GM19240 (cell line): ENCODE measurements at regions not wholly inside any gene's neighbourhood (a gene's known extent, or its start where the extent isn't known, plus 50 kb on each side); places are given as distances from the start of the nearest gene placed in this dataset.
"Not testable (repeated sequence)": the region's sequence is repeated elsewhere in the genome, so short reads cannot be mapped to it uniquely, and the experiment has no call there.

Experiments
- DNase-seq: peaks from one replicate; pipeline ENCODE4 v3.0.0; 2011; ENCODE audit warnings: low spot score; ENCODE audit not compliant: insufficient read length

DNA sequence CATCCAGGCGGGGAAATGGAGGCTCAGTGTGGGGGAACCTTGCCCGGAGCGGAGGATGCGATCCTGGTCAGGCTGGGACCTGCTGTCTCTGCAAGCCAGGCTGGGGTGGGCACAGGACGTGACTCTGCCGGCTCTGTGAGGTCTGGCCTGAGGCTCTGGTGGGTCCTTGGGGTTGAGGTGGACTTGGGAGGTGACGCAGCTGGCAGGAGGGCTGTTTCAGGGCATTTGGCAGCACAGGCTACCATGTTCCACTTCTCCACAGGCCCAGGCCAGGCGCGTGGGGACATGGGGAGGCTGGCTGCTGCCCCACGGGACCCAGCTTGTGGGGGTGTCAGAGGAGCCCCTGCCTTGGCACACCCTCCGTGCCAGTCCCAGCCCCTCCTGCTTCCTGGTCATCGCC, 1199.7 kb downstream of the BRD1 start:
- DNase-seq, result no peak

DNA sequence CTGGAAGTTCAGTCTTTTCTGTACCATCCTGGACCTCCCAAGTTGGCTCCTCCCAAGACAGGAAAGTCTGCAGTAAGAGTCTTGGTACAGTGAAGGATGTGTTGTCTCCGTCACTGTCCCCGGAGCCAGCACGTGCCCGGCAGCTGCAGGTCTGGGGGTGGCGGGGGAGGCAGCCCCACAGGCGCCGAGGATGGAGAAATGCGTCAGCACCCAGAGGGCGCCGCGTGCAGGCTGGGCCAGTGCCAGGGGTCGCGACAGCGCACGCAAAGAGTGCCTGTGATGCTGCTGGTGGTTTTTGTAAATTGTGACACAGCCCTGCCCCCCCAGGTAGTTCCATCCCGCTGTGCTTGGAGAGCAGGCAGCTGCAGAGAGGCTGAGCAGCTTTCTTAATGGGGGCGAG, 1200.5 kb downstream of the BRD1 start:
- no peak for DNase-seq

DNA sequence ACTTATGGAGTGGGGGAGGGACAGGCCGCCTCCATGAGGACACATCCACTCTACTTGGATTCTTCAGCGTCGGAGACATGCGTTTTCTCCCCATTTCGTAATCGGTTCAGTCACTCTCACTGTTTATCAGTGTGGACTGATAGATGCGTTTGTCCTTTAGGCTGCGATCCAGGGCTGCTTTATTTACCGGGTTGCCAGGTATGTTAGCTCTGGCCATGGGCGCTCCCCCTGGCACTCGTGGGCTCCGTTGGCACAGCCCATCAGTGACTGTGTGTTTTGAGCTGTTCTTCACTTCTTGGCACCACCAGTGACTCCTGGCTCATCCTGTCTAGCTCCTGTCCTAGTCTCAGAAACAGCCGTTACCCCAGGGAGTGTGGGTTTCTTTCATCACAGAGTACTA, 1203.3 kb downstream of the BRD1 start:
- DNase-seq, result no peak

DNA sequence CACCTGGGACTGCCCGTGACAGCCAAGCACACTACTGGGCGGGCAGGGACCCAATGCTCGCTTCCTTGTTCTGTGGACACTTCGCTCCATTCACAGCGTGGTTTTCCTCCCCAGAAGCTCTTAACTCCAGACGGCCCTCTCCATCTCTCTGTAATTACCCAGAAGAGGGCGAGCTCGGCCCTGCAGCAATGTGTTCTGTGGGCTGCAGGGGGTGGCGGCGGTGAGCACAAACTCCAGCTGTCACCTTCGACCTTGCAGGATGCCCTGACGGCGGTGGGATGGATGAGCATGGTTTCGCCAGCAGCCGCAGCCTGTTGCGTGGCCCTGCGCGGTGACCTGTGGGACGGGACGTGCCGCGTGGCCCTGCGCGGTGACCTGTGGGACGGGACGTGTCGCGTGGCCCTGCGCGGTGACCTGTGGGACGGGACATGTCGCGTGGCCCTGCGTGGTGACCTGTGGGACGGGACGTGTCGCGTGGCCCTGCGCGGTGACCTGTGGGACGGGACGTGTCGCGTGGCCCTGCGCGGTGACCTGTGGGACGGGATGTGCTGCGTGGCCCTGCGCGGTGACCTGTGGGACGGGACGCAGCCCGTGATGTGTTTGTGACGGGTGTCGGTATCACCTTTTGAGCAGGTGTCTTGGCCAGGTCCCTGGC, 1204.7 kb downstream of the BRD1 start:
- no peak for DNase-seq

DNA sequence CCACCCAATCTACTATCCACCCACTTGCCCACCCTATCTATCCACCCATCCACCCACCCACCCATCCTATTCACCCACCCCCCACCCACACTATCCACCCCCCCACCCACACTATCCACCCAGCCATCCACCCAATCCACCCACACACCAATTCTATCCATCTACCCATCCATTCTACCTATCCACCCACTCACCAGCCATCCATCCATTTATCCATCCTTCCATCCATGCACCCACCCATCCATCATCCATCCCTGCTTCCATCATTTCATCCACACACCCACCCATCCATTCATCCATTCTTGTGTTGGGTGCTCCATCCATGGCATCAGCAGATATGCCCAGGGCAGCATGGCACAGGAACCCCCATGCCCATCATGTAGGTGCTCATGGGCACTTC, 1206.6 kb downstream of the BRD1 start:
- no peak for DNase-seq

DNA sequence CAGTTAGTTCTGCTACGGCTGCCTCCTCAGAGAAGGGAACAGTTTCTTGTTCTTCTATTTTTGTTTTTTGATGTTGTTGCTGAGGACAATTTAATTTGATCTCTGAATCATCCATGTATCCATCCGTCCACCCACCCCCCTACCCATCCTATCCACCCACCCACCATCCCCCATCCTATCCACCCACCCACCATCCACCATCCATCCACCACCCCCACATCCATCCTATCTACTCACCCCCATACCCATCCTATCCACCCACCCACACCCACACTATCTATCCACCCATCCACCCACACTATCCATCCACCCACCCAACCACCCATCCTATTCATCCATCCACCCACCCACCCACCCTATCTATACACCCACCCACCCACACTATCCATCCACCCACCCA, 1207.2 kb downstream of the BRD1 start:
- not testable (repeated sequence) for DNase-seq

DNA sequence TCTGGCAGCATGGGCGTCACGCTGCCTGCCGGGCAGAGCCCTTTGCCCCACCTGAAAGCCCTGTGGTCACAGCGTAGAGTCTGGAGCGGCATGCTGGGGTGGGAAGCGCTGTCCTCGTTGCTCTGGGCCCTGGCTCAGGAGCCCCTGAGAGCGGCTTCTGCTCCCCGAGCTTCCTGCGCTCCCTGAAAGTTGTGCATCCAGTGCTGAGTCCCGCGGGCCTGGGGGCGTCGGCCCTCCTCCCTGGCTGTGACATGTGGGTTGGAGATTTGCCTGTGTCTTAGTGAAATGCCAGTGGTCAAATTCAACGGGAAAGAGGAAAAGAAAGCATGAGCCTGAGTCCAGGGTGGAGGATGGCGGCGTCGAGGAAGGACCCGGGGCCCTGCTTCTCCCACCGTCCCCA, 1208.0 kb downstream of the BRD1 start:
- no peak for DNase-seq

DNA sequence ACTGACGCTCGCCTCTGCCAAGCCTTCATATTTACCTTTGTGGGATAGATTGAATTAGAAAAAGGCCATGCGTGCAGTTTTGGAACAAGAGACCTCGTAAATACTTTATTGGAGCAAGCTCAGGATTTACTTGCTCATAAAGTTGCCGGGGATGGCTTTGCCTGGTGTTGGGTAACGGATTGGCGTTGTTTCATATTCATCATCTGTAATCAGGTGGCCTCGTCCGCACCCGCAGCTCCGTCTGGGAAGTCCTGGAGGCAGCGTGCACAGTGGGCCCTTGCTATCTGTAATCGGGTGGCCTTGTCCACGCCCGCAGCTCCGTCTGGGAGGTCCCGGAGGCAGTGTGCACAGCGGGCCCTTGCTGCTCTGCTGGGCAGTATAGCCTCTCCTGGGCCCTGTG, 1209.3 kb downstream of the BRD1 start:
- no peak for DNase-seq

DNA sequence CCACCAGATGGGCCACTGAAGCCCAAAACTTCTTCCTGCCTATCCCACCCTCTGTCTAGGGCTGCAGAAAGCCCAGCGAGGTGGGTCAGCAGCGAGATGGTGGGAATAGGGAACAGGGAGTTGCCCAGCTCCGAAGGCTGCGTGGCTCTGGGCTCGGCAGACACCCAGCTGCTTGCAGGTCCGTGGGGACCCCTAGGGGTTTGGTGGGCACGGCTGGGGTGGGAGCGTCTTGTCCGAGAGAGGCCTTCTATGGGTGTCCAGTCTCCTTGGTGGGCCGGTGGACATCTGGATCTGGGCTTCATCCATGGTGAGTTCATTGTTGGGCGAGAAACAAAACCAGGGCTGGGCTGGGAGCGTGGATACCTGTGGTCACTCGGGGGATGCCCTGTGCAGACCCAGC, 1211.0 kb downstream of the BRD1 start:
- no peak for DNase-seq

DNA sequence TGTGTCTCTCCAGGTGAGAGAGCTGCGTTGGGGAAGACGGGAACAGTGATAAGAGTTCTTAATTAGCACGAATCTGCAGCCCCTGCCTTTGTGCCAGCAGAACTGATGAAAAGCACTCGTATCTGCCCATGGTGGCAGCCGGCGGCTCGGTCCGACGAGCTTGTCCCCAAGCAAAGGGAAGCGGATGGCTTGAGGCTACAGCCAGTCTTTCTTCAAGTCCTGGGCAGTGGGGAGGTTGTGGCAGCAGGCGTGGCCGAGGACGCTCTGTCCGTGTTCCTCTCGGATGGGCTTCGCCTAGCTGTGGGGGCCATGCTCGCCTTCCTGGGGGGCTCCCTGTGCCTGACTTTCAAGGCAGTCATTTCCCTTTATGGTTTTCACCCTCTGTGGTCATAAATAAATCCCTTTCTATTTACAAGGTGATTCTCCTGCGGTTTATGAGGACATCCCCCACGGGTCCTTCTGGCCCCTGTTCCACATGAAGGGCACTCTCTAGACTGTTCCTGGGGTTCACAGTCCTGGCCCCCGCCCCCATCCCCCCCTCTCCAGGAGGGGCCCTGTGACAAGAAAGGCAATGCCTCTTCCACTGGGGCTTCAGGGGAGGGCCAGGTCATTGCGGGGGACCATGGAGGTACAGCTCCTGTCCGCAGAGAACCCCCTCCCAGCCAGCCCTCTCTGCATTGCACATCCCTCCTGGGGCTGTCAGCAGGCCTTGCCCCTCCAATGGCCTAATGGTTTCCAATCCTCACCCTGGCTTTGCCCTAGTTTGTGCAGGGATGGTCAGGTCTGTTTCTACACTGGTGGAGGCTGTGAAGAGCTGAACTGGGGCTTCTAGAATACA, 1212.3 kb downstream of the BRD1 start:
- no peak for DNase-seq

DNA sequence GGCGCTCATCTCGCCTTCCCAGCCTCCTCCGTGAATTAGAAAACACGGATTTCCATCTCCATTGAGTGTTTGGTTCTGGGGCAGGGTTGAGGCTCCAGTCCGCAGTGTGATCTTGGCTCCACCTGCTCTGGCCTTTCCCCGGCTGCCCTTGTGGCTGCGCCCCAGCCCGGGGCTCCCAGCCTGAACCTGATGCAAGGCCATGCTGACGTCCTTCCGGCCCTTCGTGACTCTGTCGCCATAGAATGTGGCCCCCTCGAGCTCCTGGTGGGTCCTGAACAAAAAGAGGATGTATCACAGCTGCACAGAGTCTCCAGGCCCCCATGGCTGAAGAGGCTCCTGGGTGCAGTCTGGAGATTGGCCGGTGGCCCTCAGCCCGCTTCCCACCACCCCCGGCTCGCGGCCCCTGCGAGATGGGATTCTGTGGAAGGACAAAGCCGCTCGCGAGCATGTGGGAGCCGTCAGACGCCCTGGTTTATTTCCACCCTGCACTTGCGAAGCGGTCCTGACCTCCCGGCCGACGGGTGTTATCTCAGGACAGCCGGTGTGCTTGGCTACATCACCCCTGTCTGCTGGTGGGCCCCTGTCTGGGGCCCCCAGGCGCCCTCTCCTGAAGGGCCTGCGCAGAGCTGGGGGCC, 1214.0 kb downstream of the BRD1 start:
- DNase-seq, result no peak

DNA sequence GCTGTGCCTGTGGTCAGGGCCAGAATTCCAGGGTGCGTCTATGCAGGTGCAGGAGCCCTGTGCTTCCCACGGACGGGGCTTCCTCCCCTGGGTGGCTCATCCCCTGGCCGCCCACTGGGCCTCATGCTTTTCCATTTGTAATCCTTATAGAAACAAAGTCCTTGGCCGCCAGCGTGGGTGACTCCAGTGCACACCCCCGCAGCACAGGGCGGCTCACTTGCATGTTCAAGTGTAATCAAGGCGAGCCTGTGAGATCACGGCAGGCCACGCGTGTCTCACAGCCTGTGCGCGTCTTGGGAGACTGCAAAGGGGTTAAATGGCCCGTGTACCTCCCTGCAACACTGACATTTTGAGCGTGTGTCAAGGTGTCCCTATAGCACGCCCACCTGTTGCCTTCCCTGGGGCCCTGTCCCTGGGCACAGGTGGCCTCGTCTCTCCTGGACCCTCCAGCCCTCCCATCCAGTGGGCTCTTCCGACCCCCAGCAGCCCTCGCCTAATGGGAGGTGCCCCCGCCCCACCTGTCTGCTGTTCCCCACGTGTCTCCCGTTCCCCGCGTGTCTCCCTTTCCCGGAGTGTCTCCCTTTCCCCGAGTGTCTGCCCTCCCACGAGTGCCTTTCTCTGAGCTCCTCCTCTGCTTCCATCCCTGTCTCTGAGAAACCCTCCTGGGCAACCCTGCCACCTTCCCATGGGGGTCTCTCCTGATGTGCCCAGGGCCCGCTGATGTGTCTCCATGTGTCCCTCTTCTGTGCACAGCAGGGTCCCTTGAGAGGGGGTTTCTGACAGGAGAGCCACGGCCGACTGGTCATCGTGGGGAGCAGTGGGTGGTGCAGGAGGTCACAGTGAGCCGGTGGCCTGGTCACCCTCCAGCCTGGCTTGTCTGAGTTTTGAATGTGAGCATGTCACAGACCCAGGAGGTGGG, 1215.3 kb downstream of the BRD1 start:
- no peak for DNase-seq

DNA sequence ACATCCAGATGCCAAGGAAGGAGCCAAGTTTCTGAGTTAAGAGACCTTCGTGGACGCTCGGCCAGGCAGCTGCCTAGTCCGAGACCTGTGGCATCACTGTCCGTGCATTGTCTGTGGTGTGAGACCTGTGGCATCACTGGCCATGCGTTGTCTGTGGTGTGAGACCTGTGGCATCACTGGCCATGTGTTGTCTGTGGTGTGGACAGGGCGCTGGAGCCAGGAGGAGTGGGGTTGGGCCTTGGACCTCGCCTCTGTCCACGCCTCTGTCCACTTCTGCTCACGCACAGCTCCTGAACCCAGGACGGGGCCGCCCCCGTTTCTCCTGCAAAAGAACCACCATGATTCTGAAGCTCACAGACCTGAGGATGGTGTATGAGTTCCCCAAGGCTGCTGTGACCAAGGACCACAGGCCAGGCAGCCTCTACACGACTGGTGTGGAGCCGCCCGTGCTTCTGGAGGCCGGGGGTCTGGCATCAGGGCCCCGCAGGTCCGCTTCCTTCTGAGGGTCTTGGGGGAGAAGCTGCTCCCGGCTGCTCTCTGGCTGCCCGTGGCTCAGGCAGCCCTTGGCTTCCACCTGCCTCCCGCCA, 1218.3 kb downstream of the BRD1 start:
- no peak for DNase-seq

DNA sequence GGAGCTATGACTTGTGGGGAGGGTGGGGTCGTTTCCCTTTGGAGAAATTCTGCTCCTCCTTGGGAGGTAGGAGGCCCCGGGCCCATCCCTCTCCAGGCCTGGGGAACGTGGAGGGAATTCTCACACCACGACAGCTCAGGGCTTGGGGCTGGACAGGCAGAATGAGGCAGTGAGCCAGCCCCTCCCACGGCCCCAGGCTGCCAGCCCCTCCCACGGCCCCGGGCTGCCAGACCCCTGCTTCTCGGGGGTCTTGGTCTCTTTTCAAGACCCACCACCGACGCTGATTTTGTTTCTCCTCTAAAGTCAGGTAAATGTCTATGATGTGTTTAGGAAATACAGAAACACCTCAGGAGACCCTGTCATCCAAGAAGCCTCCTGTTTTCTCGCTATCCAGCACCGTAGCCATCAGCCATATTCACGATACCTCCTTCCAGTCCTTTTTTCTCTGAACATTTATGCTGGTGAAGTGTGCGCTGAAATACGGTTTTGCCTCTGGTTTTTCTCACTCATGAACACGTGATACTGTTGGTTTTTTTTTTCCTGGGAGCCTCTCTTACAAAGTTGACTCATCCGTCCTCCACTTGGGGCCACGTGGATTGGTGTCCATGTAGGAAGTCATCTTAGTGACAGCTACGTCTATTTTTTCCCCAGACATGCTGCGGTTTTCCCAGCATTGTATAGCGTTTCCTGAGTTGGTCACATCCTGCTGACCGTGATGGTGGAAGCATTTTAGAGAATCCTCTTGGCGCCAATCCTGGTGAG, 1219.6 kb downstream of the BRD1 start:
- DNase-seq, result no peak

DNA sequence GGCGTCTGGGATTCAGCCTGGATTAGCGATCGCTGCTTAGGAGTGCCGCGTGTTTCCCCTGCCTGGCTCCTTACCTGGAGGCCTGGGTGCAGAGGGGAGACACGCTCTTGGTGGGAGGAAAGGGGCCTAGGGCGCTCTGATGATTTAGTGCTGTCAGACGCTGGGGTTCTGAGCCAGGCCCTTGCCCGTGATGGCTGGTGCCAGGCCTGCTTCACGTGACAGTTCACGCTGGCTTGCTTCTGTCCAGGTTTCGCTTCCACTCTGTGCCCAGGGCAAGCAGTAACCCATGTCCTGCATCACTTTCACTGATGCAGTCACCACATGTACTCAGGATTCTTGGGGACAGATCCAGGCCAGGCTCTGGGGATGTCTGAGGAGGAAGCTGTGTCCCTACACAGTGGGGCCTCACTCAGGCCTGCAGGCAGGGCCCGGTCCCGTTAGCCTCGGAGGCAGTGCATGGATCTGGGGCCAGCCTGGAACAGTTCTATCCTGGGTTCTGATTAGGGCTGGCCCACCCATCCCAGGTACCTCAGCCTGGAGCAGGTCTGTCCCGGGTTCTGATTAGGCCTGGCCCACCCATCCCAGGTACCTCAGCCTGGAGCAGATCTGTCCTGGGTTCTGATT, 1220.9 kb downstream of the BRD1 start:
- no peak for DNase-seq

DNA sequence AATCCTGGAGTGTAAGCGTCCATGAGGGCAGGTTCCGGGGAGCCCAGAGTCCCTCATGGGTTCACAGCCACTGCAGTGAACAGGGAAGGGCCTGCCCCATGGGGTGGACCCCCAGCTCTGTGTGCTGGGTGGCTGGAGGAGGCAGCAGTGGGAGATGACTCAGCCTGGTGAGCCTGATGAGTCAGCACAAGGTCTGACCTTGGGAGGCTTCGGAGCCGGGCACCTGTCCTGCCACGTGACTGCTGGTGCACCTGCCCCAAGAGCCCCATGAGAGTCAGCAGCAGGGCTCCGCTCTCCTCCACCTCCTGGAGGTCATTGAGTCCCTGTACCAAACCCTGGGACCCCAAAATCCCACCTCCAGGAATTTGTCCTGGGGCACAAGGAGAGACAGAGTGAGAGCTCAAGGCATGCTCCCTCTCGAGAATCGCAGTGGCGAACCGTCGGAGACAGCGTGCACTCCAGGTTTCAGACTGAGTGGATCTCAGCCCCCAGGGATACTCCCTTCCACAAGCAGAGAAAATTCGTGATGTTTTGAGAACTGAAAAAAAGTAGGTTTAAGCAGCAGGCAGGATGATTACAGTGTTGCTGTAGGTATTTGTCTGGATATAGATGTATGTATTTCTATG, 1221.7 kb downstream of the BRD1 start:
- DNase-seq, result no peak

DNA sequence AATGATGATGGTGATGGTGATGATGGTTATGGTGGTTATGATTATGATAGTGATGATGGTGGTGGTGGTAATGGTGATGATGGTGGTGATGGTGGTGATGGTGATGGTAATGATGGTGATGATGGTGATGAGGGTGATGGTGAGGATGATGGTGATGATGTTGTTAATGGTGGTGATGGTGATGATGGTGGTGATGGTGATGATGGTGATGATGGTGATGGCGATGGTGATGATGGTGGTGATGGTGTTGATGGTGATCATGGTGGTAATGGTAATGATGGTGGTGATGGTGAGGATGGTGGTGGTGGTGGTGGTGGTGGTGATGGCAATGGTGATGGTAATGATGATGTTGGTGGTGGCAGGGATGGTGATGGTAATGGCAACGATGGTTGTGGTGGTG, 1222.5 kb downstream of the BRD1 start:
- DNase-seq, result no peak

DNA sequence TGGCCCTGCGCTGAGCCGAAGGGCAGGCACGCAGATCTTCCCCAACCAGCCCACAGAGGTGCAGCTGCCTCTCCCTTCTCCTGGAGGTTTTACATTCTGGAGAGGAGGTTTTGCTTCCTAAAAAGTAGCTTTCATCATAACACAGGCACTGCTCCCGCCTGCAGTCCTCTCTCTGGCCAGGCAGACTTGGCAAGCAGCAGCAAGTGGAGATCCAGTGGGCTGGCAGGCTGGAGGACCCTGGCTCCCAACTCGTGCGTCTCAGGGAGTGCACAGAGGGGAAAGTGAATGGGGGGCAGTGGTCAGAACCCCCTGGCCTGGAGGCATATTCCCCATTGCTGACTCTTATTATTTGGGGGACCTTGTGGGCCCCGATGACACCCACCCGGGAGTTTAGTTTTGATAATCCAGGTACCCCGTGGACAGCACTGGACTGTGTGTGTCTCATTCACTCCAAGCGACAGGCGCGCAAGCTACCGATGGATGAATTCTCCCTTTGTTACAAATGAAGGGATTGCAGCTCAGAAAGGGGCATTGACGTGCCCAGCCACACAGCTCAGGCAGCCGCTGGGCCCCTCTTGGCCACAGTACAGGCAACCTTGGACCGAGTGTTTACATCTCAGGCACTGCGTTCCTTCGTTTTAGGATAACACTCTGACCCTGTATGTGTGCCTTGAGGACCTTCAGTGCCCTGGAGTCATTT, 1223.9 kb downstream of the BRD1 start:
- DNase-seq, result no peak
